Stimulated activated CD4-positive, alpha-beta T cell treated with anti-CD3 and anti-CD28 coated beads, Interleukin-1b, Interleukin-23, amount 100 ng/mL, for 4 hours (primary cell): ENCODE measurements at regions not wholly inside any gene's neighbourhood (a gene's known extent, or its start where the extent isn't known, plus 50 kb on each side); places are given as distances from the start of the nearest gene placed in this dataset.

Experiments used
- DNase-seq, 2 donors: peaks; one replicate each; pipeline ENCODE4 v3.0.0-alpha.2; 2020; ENCODE audit warnings: low read depth in 2 of 2

GRCh38 chr5:162485666-162486292, 418.2 kb downstream of the GABRG2 start:
- DNase-seq, result no peak

GRCh38 chr5:162487528-162488525, 420.3 kb downstream of the GABRG2 start:
- no peak for DNase-seq

GRCh38 chr5:162496100-162496808, 428.7 kb downstream of the GABRG2 start:
- no peak for DNase-seq

DNA sequence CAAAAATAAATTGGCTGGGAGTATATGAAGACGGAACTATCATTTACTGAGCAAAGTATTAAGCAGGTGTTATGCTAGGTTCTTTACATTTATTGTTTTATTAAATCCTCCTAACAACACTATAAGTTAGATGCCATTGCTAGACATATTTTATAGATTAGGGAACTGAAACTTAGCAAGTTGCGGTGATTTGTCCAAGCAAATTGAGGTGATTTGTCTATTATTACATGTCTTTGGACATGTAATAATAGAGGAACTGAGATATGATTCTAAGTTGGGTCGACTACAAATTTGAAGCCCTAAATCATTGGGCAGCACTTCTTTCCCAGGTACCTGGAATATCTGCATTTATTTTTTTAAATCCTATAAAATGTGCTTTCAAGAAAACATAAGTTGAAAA, 429.9 kb downstream of the GABRG2 start:
- DNase-seq, result no peak

DNA sequence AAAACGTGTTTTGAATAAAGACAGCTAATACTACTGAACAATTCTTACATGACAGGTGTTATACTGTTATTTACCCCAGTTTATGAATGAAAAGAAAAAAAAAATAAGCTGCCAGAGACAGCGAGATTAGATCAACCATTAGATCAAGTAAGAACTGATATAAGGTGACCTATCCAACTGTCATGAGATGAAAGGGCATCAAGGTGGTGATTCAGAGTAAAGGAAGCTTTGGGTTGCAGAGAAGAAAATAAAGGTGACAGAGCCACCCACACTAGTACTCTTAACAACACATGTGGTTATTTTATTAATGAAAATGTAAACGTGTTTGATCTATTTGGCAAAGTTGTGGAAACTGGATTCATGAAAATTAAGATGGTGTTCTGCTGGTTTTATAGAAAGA, 435.2 kb downstream of the GABRG2 start:
- DNase-seq, result no peak

GRCh38 chr5:162503796-162504195, 436.2 kb downstream of the GABRG2 start:
- no peak for DNase-seq

GRCh38 chr5:162512935-162513565, 445.5 kb downstream of the GABRG2 start:
- DNase-seq, result no peak

DNA sequence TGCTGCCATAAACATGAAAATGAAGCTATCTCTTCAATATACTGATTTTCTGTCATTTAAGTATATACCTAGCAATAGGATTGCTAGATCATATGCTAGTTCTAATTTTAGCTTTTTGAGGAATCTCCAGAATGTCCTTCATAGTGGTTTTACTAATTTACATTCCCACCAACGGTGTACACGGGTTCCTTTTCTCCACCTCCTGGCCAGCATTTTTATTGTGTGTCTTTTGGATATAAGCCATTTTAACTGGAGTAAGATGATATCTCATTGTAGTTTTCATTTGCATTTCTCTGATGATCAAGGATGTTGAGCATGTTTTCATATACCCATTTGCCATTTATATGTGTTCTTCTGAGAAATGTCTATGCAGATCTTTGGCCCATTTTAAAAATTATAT, 446.5 kb downstream of the GABRG2 start:
- no peak for DNase-seq

DNA sequence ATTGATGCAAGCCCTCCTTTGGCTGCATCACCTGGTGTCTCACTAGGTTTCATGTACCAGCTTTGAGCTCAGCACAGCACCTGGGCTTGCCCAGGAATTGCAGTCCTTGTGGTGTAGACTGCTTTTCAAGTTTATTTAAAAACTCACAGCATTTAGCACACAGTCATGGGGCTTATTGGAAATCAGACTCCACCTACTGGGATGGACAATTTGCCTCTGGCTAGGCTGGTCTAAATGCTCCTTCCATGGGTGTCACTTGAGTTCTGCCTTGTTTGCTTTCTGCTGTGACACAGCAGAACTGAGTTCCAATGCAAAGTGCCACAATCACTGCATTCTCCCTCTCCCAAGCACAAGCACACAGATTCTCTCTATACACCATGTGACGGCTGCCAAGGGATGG, 453.3 kb downstream of the GABRG2 start:
- no peak for DNase-seq

- DNase-seq, result no peak
These were observed 461.6 kb downstream of the GABRG2 start for GRCh38 chr5:162529209-162529608.

DNA sequence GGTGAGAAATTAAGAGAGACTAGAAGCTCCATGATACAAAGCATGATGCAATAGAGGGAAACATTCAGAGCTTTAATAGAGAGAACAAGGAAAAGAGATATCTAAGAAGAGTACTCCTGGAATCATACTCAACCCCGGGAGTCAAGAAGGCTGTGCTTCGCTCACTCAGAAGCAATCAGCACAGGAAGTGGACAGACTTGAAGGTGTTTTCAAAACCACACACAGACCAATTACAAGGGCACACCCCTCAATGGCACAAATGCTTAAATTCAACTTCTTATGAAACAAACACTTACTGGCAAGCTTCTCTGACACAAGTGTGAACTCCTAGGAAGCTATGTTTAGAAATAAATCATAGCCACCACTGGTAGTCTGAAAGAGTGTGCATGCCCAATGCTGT, 462.3 kb downstream of the GABRG2 start:
- no peak for DNase-seq

DNA sequence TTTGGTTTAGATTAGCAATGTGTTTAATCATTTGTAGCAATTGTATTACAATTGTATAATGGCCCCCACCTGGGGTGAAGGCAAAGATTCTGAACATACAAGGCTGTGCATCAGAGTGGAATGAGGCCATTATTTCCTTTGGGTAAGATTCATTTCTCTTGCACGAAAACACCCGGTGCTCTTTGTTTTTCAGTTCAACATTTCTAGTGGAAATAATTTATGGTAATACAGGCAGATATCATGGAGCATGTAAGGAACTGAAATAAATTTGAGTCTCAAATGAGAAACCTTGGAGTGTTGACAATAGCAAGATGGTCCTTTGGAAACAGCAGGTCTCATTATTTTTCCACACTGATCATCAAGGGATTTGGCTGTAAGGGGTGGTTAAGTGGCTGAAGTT, 475.9 kb downstream of the GABRG2 start:
- no peak for DNase-seq

GRCh38 chr5:162544905-162545304, 477.3 kb downstream of the GABRG2 start:
- DNase-seq, result no peak

DNA sequence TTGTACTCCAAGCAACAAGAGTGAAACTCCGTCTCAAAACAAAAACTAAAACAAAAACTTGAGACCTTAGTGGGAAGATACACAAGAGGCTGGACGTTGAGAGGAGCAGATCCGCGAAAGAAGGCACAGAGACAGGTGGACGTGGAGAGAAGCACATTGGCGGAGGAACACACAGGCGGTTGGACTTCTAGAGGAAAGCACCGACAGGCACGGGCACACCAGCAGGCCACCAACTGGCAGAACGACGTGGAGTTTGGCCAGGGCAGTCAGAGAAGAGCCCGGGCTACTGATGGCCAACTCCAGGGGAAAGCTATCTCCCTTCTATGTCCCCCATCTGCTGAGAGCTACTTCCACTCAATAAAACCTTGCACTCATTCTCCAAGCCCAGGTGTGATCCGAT, 482.7 kb downstream of the GABRG2 start:
- no peak for DNase-seq

DNA sequence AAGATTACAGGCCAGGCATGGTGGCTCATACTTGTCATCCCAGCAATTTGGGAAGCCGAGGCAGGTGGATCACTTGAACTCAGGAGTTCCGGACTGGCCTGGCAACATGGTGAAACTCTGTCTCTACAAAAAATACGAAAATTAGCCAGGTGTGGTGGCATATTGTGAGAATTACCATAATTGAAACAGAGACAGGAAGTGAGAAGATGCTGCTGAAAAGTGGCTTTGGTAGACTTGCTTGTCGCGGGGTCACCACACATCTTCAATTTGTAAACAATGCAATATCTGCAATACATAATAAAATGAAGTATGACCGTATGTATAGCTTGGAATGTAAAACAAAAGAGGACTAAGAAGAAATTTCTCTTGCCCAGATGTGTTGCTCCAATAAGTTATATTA, 490.5 kb downstream of the GABRG2 start:
- DNase-seq, result no peak

GRCh38 chr5:162567644-162568043, 500.1 kb downstream of the GABRG2 start:
- no peak for DNase-seq

DNA sequence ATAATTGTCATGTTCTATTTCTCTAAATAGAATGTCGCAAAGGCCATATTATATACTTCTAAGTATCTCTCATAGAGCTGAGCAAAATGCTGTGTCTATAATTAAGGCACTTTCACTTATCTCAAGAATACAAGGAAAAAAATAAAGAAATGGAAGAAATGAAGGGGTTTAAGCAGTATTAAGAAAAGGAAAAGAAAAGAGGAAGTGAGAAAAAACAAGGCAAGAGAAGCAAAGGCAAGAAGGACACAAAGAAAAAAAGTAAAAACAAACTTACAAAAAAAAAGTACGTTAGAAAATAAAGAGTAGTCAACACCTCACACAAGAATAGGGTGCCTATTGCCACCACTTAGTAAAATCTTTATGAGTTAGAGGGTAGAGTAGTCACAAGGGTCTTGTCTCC, 506.2 kb downstream of the GABRG2 start:
- DNase-seq, result no peak

DNA sequence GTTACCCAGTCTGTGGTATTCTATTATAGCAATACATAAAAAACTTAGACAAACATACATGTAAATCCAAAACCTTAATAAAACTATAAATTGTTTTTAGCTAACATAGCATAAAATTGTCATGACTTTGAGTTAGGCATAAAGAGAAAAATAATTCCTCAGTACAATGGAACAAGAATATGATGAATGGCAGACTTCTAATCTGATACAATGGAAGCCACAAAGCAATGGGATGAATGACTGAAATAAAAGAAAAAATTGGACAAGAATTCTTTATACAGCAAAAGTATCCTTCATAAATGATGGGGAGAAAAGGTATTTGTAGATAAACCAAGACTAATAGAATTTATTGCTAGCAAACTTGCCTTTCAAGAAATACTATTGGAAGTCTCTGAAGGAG, 524.2 kb downstream of the GABRG2 start:
- no peak for DNase-seq

DNA sequence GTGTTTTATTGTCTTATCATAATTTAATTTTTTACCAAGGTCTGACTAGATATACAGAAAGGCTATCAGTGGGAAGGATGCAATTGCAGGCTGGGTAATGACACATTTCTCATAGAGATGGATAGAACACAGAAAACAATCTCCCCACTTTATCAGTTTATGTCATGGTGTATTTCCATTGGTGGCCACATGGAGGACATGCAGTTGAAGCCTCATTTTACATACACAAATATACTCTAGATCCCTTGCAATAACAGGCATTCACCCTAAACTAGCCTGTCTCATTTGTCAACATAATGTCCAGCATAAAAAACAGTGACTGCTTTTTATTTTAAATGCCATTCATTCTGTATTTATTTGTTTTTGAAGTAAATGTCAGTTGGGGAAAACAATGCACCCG, 526.3 kb downstream of the GABRG2 start:
- DNase-seq, result no peak

GRCh38 chr5:162603443-162604070, 536.0 kb downstream of the GABRG2 start:
- DNase-seq, result no peak

DNA sequence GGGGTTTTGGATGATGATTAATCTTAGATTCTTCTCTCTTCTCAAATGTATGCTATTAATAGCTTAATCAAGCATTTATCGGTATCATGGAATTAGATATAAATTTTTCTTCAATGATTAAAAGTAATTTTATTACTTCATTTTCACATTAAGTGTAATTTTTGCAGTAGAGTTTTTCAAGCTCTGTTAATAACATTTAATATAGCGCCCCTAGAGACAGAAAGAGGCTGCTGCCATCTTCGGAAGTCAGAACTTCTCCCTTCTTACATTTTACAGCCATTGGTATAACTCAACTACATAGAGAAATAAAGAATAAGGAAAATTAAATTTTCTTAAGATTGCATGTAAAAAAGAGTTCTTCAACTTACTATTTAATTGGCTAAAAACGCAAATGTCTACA, 540.3 kb downstream of the GABRG2 start:
- no peak for DNase-seq
